ENCODE measurements at regions not wholly inside any gene's neighbourhood (a gene's known extent, or its start where the extent isn't known, plus 50 kb on each side); places are given as distances from the start of the nearest gene placed in this dataset.

GRCh38 chr7:17678896-17679295 is 261.4 kb downstream of the SNX13 start:
- H3K4me3 ChIP-seq (ENCODE audit: low read depth, low read length) = no peak overlapping the region
- DNase-seq (ENCODE audit: low read depth) = no peak
- no peak for TF ChIP-seq CTCF (IDR thresholded peaks at IDR 0.05; ENCODE audit: low read depth, low read length, missing control alignments)

GRCh38 chr7:17679458-17679857 is 260.8 kb downstream of the SNX13 start:
- no peak overlapping the region for H3K4me3 ChIP-seq (ENCODE audit: low read depth, low read length)
- DNase-seq (ENCODE audit: low read depth) = no peak
- no peak for TF ChIP-seq CTCF (IDR thresholded peaks at IDR 0.05; ENCODE audit: low read depth, low read length, missing control alignments)

- H3K4me3 ChIP-seq (ENCODE audit: low read depth, low read length) = no peak overlapping the region
- no peak for TF ChIP-seq CTCF (IDR thresholded peaks at IDR 0.05; ENCODE audit: low read depth, low read length, missing control alignments)
- no peak for DNase-seq (ENCODE audit: low read depth)
Observed at GRCh38 chr7:17680026-17680425, 260.3 kb downstream of the SNX13 start.

- TF ChIP-seq CTCF (IDR thresholded peaks at IDR 0.05; ENCODE audit: low read depth, low read length, missing control alignments) = no peak
- H3K4me3 ChIP-seq (ENCODE audit: low read depth, low read length) = no peak overlapping the region
Observed at GRCh38 chr7:17680943-17681351, 259.3 kb downstream of the SNX13 start.

GRCh38 chr7:17681965-17682364 is 258.3 kb downstream of the SNX13 start:
- no peak for TF ChIP-seq CTCF (IDR thresholded peaks at IDR 0.05; ENCODE audit: low read depth, low read length, missing control alignments)
- no peak overlapping the region for H3K4me3 ChIP-seq (ENCODE audit: low read depth, low read length)
- no peak for DNase-seq (ENCODE audit: low read depth)

More at GRCh38 chr7:17680943-17681351, 259.3 kb downstream of the SNX13 start:
- DNase-seq (ENCODE audit: low read depth) = no peak

GRCh38 chr7:17682586-17682985 is 257.7 kb downstream of the SNX13 start:
- no peak for DNase-seq (ENCODE audit: low read depth)
- no peak for TF ChIP-seq CTCF (IDR thresholded peaks at IDR 0.05; ENCODE audit: low read depth, low read length, missing control alignments)
- no peak overlapping the region for H3K4me3 ChIP-seq (ENCODE audit: low read depth, low read length)

GRCh38 chr7:17685141-17685540 is 255.2 kb downstream of the SNX13 start:
- DNase-seq (ENCODE audit: low read depth) = no peak
- no peak overlapping the region for H3K4me3 ChIP-seq (ENCODE audit: low read depth, low read length)
- TF ChIP-seq CTCF (IDR thresholded peaks at IDR 0.05; ENCODE audit: low read depth, low read length, missing control alignments) = no peak
